ENCODE measurements at regions not wholly inside any gene's neighbourhood (a gene's known extent, or its start where the extent isn't known, plus 50 kb on each side); places are given as distances from the start of the nearest gene placed in this dataset.

DNA sequence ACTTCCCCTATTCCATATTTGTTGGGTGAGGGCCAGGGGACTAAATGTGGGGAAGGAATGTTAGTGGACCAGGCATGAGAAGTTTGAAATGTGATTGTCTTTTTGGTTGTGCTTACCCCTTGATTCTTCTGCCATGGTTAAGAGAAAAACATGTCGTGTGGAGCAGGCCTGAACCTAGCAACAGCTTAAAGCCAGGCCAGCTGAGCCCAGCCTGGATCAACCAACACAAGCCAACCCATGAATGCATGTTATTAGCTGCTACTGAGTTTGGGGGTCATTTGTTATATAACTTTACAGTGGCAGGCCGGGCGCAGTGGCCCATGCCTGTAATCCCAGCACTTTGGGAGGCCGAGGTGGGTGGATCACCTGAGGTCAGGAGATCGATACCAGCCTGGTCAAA is 52.4 kb upstream of the TRIO start:
- FAIRE-seq (no peak), ATAC-seq (no peak), DNase-seq (no peak)
- Histone ChIP-seq H3K9me3 (no peaks in the 10 kb centered on the region), H3K4me1 (no peaks in the 10 kb centered on the region), H3K27ac (no peak overlapping the region), H3K36me3 (no peaks in the 10 kb centered on the region), H3K4me3 (no peak overlapping the region), H3K27me3 (no peaks in the 10 kb centered on the region)
- WGBS, 2 donors, result 81 to 89% methylated on average over 5 of the region's 5 CpGs
- TF ChIP-seq, protein P1, sequence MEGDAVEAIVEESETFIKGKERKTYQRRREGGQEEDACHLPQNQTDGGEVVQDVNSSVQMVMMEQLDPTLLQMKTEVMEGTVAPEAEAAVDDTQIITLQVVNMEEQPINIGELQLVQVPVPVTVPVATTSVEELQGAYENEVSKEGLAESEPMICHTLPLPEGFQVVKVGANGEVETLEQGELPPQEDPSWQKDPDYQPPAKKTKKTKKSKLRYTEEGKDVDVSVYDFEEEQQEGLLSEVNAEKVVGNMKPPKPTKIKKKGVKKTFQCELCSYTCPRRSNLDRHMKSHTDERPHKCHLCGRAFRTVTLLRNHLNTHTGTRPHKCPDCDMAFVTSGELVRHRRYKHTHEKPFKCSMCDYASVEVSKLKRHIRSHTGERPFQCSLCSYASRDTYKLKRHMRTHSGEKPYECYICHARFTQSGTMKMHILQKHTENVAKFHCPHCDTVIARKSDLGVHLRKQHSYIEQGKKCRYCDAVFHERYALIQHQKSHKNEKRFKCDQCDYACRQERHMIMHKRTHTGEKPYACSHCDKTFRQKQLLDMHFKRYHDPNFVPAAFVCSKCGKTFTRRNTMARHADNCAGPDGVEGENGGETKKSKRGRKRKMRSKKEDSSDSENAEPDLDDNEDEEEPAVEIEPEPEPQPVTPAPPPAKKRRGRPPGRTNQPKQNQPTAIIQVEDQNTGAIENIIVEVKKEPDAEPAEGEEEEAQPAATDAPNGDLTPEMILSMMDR (IDR thresholded peaks at IDR 0.05), result no peak
- intact Hi-C loops (cut with DNase I), result no loop called here

DNA sequence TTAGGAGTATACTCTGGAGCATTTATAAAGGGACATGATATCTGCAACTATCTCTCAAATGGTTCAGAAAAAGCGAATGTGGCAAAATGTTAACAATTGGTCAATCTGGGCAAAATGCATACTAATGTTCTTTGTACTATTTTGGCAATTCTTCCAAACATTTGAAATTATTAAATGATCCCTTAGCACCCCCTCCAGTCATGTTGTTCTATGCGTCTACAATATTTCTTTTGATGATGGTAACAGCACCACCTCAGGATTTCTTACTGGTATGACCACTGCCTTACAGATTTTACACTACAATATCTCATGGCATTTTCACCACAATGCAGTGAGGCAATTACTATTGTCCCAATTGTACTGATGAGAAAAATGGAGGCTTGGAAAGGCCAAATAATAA is 52.9 kb upstream of the TRIO start:
- Histone ChIP-seq H3K27me3 (no peaks in the 10 kb centered on the region), H3K4me1 (no peaks in the 10 kb centered on the region), H3K9me3 (no peaks in the 10 kb centered on the region), H3K4me3 (no peak overlapping the region), H3K36me3 (no peaks in the 10 kb centered on the region), H3K27ac (no peak overlapping the region)
- intact Hi-C loops (cut with DNase I), result no loop called here
- WGBS, 2 donors, result 70 to 98% methylated on average over 2 of the region's 2 CpGs
- no peak for ATAC-seq
- no peak for DNase-seq
- FAIRE-seq, result no peak
- TF ChIP-seq, protein P1 (IDR thresholded peaks at IDR 0.05), result no peak

DNA sequence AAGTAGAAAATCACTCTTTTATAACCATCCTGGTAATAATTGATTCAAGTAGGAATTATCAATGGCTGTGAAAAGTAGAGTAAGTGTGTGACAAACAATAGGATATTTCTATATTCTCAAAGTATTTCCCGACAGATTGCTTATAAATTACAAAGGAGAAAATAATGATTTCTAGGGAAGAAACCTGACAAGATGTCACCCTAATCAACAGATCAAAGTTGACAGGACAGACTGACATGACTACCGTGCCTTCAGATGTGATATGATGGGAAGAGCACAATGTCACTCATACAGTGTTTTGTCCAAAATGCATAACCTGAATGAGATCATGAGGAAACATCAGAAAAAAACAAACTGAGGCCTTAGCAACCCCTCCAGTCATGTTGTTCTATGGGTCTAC is 53.9 kb upstream of the TRIO start:
- intact Hi-C loops (cut with DNase I), result no loop called here
- DNase-seq (no peak), ATAC-seq (no peak), FAIRE-seq (no peak)
- 65 to 80% methylated on average over 2 of the region's 2 CpGs for WGBS, 2 donors
- no peaks in the 10 kb centered on the region for H3K36me3 ChIP-seq
- H3K27me3 ChIP-seq, result no peaks in the 10 kb centered on the region
- TF ChIP-seq, protein P1 (IDR thresholded peaks at IDR 0.05), result no peak
- H3K4me3 ChIP-seq, result no peak overlapping the region
- no peaks in the 10 kb centered on the region for H3K4me1 ChIP-seq
- no peaks in the 10 kb centered on the region for H3K9me3 ChIP-seq
- H3K27ac ChIP-seq, result no peak overlapping the region

DNA sequence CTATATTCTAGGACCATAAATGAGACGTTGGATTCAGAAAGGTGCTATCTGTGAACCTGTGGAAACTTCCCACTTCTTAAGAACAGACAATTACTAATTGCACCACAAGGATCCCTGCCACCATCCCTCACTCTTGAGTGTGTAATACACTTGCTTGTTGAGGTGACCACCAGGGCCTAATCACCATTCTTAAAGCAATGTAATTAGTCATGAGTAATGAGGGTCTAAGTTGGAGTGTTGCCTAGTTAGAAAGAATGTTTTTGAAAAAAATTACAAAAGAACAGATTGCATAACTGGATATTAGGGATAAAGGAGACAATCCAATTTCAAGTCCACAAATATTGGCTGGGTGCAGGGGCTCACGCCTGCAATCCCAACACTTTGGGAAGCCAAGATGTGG is 56.9 kb upstream of the TRIO start:
- ATAC-seq (no peak), FAIRE-seq (no peak), DNase-seq (no peak)
- WGBS, 2 donors, result 70 to 71% methylated on average over 2 of the region's 2 CpGs
- H3K27ac ChIP-seq, result no peak overlapping the region
- TF ChIP-seq, protein P1 (IDR thresholded peaks at IDR 0.05), result no peak
- H3K4me1 ChIP-seq, result no peaks in the 10 kb centered on the region
- H3K4me3 ChIP-seq, result no peak overlapping the region
- no peaks in the 10 kb centered on the region for H3K36me3 ChIP-seq
- H3K27me3 ChIP-seq, result no peaks in the 10 kb centered on the region
- H3K9me3 ChIP-seq, result no peaks in the 10 kb centered on the region
- intact Hi-C loops (cut with DNase I), result no loop called here

DNA sequence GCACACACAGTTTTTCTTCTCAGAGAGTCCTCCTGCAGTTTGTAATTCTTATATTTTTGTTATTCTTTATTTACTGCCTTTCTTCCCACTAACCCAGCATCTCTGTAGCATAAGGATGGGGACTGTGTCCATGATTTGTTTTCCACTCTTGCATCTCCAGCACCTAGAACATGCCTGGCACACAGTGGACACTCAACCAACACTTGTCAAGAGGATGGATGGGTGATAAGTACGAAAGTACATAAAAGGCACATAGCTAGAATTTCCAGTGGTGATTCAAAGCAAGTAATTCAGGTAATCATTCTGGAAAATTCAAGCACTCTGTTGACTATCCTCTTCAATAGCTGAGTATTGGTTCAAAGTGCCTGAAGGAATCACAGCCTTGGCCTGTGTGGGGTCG is 60.2 kb upstream of the TRIO start:
- Histone ChIP-seq H3K9me3 (no peaks in the 10 kb centered on the region), H3K4me1 (no peaks in the 10 kb centered on the region), H3K27me3 (no peaks in the 10 kb centered on the region), H3K27ac (no peak overlapping the region), H3K4me3 (no peak overlapping the region), H3K36me3 (no peaks in the 10 kb centered on the region)
- WGBS, 2 donors, result 58 to 74% methylated on average over 2 of the region's 2 CpGs
- TF ChIP-seq, protein P1 (IDR thresholded peaks at IDR 0.05), result no peak
- ATAC-seq (no peak), DNase-seq (no peak), FAIRE-seq (no peak)
- intact Hi-C loops (cut with DNase I), result no loop called here
